ENCODE measurements at regions not wholly inside any gene's neighbourhood (a gene's known extent, or its start where the extent isn't known, plus 50 kb on each side); places are given as distances from the start of the nearest gene placed in this dataset.

DNA sequence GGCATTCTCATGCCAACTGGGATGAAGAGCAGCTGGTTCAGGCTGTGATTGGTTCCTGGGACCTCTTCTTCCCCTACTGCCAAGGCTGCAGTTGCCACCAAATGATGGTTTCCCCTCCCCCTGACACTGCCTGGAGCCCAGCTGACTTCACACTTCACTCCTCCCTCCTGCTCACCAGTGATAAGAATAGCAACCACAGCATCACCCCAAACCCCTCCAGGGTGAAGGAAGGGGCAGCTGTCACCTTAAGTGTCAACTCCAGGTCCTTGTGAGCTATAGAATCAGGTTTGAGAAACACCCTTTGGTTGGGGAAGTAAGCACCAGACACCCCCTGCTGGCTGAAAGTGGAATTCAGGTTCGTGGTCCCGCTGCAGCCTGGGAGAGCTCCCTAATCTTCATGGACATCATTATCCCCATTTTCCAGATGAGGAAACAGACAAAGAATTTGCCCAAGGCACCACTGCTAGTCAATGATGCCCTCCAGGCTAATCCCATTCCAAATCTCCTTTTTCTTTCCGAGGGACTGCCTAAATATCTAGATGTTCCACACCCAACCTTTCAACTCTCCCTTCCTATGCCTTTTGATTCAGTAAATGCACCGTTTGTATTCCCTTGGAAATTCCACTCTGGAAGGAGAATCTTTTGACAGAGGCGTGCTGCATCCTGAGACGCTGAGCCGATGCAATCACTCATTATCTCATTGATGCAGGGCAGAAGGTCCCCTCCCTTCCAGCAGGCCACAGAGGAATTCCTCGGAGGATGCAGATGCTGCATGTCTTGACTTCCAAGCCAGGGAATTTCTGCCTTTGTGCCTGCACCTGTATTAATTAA lies 50.6 kb upstream of the UQCRFS1 start:
- DNase-seq (ENCODE audit: low read depth, low spot score), result no peak
- ChIA-PET CTCF (interaction anchor here (0.7 to 2.7 kb wide), 15 partner anchors 12 to 1437 kb away, joined by 3 to 29 read pairs (median 3); partner anchors contain the start of gene UQCRFS1), POLR2A (no interaction called here)
- peaks cover 12% of the 10 kb centered on the region for H3K9me3 ChIP-seq (ENCODE audit: control insufficient read depth, insufficient read depth, low read length)
- TF ChIP-seq, protein P1, sequence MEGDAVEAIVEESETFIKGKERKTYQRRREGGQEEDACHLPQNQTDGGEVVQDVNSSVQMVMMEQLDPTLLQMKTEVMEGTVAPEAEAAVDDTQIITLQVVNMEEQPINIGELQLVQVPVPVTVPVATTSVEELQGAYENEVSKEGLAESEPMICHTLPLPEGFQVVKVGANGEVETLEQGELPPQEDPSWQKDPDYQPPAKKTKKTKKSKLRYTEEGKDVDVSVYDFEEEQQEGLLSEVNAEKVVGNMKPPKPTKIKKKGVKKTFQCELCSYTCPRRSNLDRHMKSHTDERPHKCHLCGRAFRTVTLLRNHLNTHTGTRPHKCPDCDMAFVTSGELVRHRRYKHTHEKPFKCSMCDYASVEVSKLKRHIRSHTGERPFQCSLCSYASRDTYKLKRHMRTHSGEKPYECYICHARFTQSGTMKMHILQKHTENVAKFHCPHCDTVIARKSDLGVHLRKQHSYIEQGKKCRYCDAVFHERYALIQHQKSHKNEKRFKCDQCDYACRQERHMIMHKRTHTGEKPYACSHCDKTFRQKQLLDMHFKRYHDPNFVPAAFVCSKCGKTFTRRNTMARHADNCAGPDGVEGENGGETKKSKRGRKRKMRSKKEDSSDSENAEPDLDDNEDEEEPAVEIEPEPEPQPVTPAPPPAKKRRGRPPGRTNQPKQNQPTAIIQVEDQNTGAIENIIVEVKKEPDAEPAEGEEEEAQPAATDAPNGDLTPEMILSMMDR (IDR thresholded peaks at IDR 0.05; ENCODE audit: low read depth, low read length), result peak; percentile 67
- no peak overlapping the region for H3K27ac ChIP-seq (ENCODE audit: low read depth, low read length)
- no peaks in the 10 kb centered on the region for H3K27me3 ChIP-seq (ENCODE audit: control insufficient read depth, insufficient read depth, low read length)
- H3K4me3 ChIP-seq (ENCODE audit: low read depth, low read length), result no peak overlapping the region

DNA sequence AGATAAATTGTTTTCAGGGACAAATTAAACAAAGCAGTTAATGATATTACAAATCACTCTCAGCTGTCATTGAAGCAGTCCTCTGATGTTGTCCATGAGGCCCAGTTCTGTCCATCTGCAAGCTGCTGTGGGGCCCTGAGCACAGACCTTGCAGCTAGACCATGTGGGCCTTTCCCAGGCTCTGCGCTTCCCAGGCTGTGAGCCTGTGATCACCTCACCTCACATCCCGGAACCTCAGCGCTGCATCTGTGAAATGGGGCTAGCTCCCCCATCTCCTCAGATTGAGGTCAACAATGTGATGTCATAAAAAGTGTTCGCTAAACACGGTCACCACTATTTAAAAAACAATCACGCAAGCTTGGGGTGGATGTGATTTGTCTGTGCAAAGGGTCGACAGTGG lies 51.9 kb upstream of the UQCRFS1 start:
- H3K9me3 ChIP-seq (ENCODE audit: control insufficient read depth, insufficient read depth, low read length), result peaks cover 23% of the 10 kb centered on the region
- POLR2A ChIA-PET, result no interaction called here
- no peaks in the 10 kb centered on the region for H3K27me3 ChIP-seq (ENCODE audit: control insufficient read depth, insufficient read depth, low read length)
- H3K27ac ChIP-seq (ENCODE audit: low read depth, low read length), result no peak overlapping the region
- TF ChIP-seq, protein P1 (IDR thresholded peaks at IDR 0.05; ENCODE audit: low read depth, low read length), result no peak
- CTCF ChIA-PET, result interaction anchor here (1.0 to 2.7 kb wide), 2 partner anchors 101 to 528 kb away, joined by 5 to 29 read pairs; no protein-coding TSS in a partner anchor
- no peak for DNase-seq (ENCODE audit: low read depth, low spot score)
- H3K4me3 ChIP-seq (ENCODE audit: low read depth, low read length), result no peak overlapping the region

DNA sequence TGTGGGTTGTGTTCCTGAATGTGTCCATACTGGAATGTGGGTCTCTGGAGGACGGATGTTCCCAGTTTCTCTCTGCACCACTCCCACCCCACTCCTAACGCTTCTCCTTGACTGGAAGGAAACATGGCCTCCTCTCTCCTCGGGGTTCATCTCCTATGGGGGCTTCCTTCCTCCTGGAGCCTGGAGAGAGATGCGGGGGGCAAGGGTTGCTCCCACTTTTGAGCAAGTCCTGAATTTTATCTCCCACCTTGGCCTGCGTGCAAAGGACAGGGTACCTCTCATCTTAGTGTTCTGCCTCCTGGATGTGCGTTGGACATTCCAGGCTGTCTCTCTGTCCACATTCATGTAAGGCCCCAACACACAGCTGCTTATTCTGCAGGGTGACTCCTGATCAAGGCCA lies 52.5 kb upstream of the UQCRFS1 start:
- ChIA-PET CTCF (interaction anchor here (2.7 kb wide), 1 partner anchor 529 kb away, joined by 29 read pairs; no protein-coding TSS in a partner anchor), POLR2A (no interaction called here)
- Histone ChIP-seq H3K27ac (ENCODE audit: low read depth, low read length) (no peak overlapping the region), H3K27me3 (ENCODE audit: control insufficient read depth, insufficient read depth, low read length) (no peaks in the 10 kb centered on the region), H3K9me3 (ENCODE audit: control insufficient read depth, insufficient read depth, low read length) (peaks cover 23% of the 10 kb centered on the region), H3K4me3 (ENCODE audit: low read depth, low read length) (no peak overlapping the region)
- TF ChIP-seq, protein P1 (IDR thresholded peaks at IDR 0.05; ENCODE audit: low read depth, low read length), result no peak
- DNase-seq (ENCODE audit: low read depth, low spot score), result no peak

DNA sequence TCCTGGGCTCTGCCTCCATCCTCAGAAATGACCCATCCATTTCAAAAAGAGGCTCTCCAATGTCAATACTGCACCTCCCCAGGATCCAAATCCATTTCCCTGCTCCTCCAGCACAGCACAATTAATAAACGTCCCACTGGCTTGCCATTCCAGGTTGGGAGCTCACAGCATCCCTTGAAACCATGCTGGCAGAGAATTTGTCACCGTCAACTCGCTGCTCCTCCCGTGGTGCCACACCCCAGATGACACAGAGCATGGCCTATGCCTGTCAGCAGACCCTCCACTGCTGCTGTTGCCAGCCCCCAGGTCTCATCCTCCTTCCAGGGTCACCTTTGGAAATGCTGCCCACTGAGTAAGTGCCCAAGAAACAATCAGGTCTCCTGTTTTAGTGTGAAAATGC lies 53.0 kb upstream of the UQCRFS1 start:
- no peak overlapping the region for H3K4me3 ChIP-seq (ENCODE audit: low read depth, low read length)
- TF ChIP-seq, protein P1 (IDR thresholded peaks at IDR 0.05; ENCODE audit: low read depth, low read length), result no peak
- H3K9me3 ChIP-seq (ENCODE audit: control insufficient read depth, insufficient read depth, low read length), result peaks cover 24% of the 10 kb centered on the region
- no peak for DNase-seq (ENCODE audit: low read depth, low spot score)
- H3K27ac ChIP-seq (ENCODE audit: low read depth, low read length), result no peak overlapping the region
- CTCF ChIA-PET, result no interaction called here
- POLR2A ChIA-PET, result no interaction called here
- H3K27me3 ChIP-seq (ENCODE audit: control insufficient read depth, insufficient read depth, low read length), result no peaks in the 10 kb centered on the region

DNA sequence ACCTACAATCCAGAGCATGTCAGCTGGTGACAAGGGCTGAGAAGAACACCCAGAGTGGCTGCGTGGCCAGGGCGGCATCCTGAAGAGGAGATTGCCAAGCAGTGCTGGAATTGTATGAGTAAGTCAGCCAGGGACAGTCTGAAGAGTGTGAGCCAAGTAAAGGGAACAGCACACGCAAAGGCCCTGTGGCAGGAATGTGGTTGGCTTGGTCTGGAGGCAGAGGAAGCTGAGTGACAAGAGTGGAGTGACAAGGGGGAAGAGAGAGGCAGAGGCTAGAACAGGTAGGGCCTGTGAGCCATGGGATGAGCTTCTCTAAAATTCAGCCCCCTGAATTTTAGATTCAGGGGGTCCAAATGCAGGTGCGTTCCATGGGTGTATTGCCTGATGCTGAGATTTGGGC lies 53.7 kb upstream of the UQCRFS1 start:
- POLR2A ChIA-PET, result no interaction called here
- CTCF ChIA-PET, result no interaction called here
- Histone ChIP-seq H3K4me3 (ENCODE audit: low read depth, low read length) (no peak overlapping the region), H3K27ac (ENCODE audit: low read depth, low read length) (no peak overlapping the region), H3K27me3 (ENCODE audit: control insufficient read depth, insufficient read depth, low read length) (no peaks in the 10 kb centered on the region), H3K9me3 (ENCODE audit: control insufficient read depth, insufficient read depth, low read length) (peaks cover 30% of the 10 kb centered on the region)
- TF ChIP-seq, protein P1 (IDR thresholded peaks at IDR 0.05; ENCODE audit: low read depth, low read length), result no peak
- DNase-seq (ENCODE audit: low read depth, low spot score), result no peak
